WTC11 (cell line): ENCODE measurements at regions not wholly inside any gene's neighbourhood (a gene's known extent, or its start where the extent isn't known, plus 50 kb on each side); places are given as distances from the start of the nearest gene placed in this dataset.

Experiments used
- ATAC-seq: fragments of 200-7000 bp; cut with Tn5 transposase; 2 replicates; pipeline ENCODE4 v1.10.0; 2021; ENCODE audit warnings: mild to moderate bottlenecking, moderate library complexity
- CTCF ChIA-PET: fragments of 300-600 bp; sonication (Branson Sonifier 250); formaldehyde crosslinking; loops from one replicate; lab custom pipeline; 2021; ENCODE audit warnings: antibody characterized with exemption; lab: Charles Lee
- POLR2A ChIA-PET: fragments of 350-600 bp; sonication (Branson Sonifier 250); formaldehyde crosslinking; loops from one replicate; lab custom pipeline; 2021; ENCODE audit warnings: antibody characterized with exemption; lab: Charles Lee
- DNase-seq: peaks from one replicate; pipeline ENCODE4 v3.0.0; 2021; ENCODE audit warnings: low spot score
- H3K27ac Mint-ChIP-seq: 2 replicates; pipeline ENCODE4 v1.8.0; 2021; ENCODE audit warnings: mixed read lengths
- H3K27me3 Mint-ChIP-seq: 2 replicates; pipeline ENCODE4 v1.8.0; 2021; ENCODE audit warnings: low read depth, mild to moderate bottlenecking, moderate library complexity, mixed read lengths
- H3K36me3 Mint-ChIP-seq: 2 replicates; pipeline ENCODE4 v1.8.0; 2021; ENCODE audit warnings: mixed read lengths
- H3K4me1 Mint-ChIP-seq: 2 replicates; pipeline ENCODE4 v1.8.0; 2022; ENCODE audit warnings: mixed read lengths
- H3K4me3 Mint-ChIP-seq: 2 replicates; pipeline ENCODE4 v1.8.0; 2021; ENCODE audit warnings: mild to moderate bottlenecking, moderate library complexity, mixed read lengths
- H3K9me3 Mint-ChIP-seq: 2 replicates; pipeline ENCODE4 v1.8.0; 2021; ENCODE audit warnings: mixed read lengths
- AR ChIP-seq: fragments of 250-450 bp; sonication (Bioruptor Pico); IDR thresholded peaks from 2 replicates; pipeline ENCODE4 v1.9.0; 2021; ENCODE audit warnings: mild to moderate bottlenecking
- ATF3 ChIP-seq: sonication (generic); formaldehyde crosslinking; conservative IDR thresholded peaks from 2 replicates; pipeline ENCODE4 v1.8.1; 2022; ENCODE audit warnings: mild to moderate bottlenecking, missing genetic modification reagents
- CREB1 ChIP-seq: sonication (generic); formaldehyde crosslinking; IDR thresholded peaks from 2 replicates; pipeline ENCODE4 v1.8.0; 2023; ENCODE audit warnings: mild to moderate bottlenecking, missing genetic modification reagents
- E2F4 ChIP-seq: sonication (generic); formaldehyde crosslinking; IDR thresholded peaks from 2 replicates; pipeline ENCODE4 v1.8.1; 2022; ENCODE audit warnings: low read depth, mild to moderate bottlenecking, moderate library complexity, missing genetic modification reagents, borderline replicate concordance
- FOXJ3 ChIP-seq: sonication (generic); formaldehyde crosslinking; IDR thresholded peaks from 2 replicates; pipeline ENCODE4 v1.9.0; 2021; ENCODE audit warnings: missing genetic modification reagents, mild to moderate bottlenecking, borderline replicate concordance
- FOXP1 ChIP-seq: sonication (generic); formaldehyde crosslinking; IDR thresholded peaks from 2 replicates; pipeline ENCODE4 v1.8.0; 2022; ENCODE audit warnings: missing genetic modification reagents, mild to moderate bottlenecking, moderate library complexity, borderline replicate concordance
- GTF2I ChIP-seq: fragments of 250-450 bp; sonication (Bioruptor Pico); conservative IDR thresholded peaks from 2 replicates; pipeline ENCODE4 v1.4.0; 2021; ENCODE audit warnings: mild to moderate bottlenecking
- IRF1 ChIP-seq: sonication (generic); formaldehyde crosslinking; IDR thresholded peaks from 2 replicates; pipeline ENCODE4 v1.8.0; 2023; ENCODE audit warnings: missing genetic modification reagents
- JAZF1 ChIP-seq: fragments of 250-450 bp; sonication (Bioruptor Pico); IDR thresholded peaks from 2 replicates; pipeline ENCODE4 v1.9.0; 2021; ENCODE audit warnings: moderate library complexity, mild to moderate bottlenecking, inconsistent platforms
- JUN ChIP-seq: sonication (generic); formaldehyde crosslinking; IDR thresholded peaks from 2 replicates; pipeline ENCODE4 v1.8.0; 2023; ENCODE audit warnings: mild to moderate bottlenecking, missing genetic modification reagents
- NR3C1 ChIP-seq: sonication (generic); formaldehyde crosslinking; conservative IDR thresholded peaks from 2 replicates; pipeline ENCODE4 v1.8.1; 2023; ENCODE audit warnings: low read depth, mild to moderate bottlenecking, missing genetic modification reagents
- PREB ChIP-seq: sonication (generic); formaldehyde crosslinking; IDR thresholded peaks from 2 replicates; pipeline ENCODE4 v1.8.1; 2022; ENCODE audit warnings: mild to moderate bottlenecking, missing genetic modification reagents, moderate library complexity, borderline replicate concordance
- TEAD1 ChIP-seq: sonication (generic); formaldehyde crosslinking; IDR thresholded peaks from 2 replicates; pipeline ENCODE4 v1.8.0; 2022; ENCODE audit warnings: mild to moderate bottlenecking, missing genetic modification reagents
- USF2 ChIP-seq: sonication (generic); formaldehyde crosslinking; IDR thresholded peaks from 2 replicates; pipeline ENCODE4 v1.8.1; 2023; ENCODE audit warnings: mild to moderate bottlenecking, missing genetic modification reagents, moderate library complexity
- ZBTB21 ChIP-seq: sonication (generic); formaldehyde crosslinking; IDR thresholded peaks from 2 replicates; pipeline ENCODE4 v1.8.1; 2023; ENCODE audit warnings: mild to moderate bottlenecking, missing genetic modification reagents, borderline replicate concordance
- ZNF232 ChIP-seq: sonication (generic); formaldehyde crosslinking; IDR thresholded peaks from 2 replicates; pipeline ENCODE4 v1.8.0; 2022; ENCODE audit warnings: mild to moderate bottlenecking, missing genetic modification reagents
- ZNF671 ChIP-seq: fragments of 250-450 bp; sonication (Bioruptor Pico); IDR thresholded peaks from 2 replicates; pipeline ENCODE4 v1.8.0; 2021; ENCODE audit warnings: mild to moderate bottlenecking
- TF ChIP-seq, protein P1 (sequence below): fragments of 250-450 bp; sonication (Bioruptor Pico); IDR thresholded peaks from 2 replicates; pipeline ENCODE4 v1.9.0; 2021; ENCODE audit warnings: moderate library complexity, mild to moderate bottlenecking, inconsistent platforms, borderline replicate concordance

GRCh38 chr2:58665154-58665553 is 424.0 kb upstream of the FANCL start:
- ATAC-seq (no peak), DNase-seq (no peak)
- Mint-ChIP-seq H3K4me1 (no peaks in the 10 kb centered on the region), H3K27me3 (no peaks in the 10 kb centered on the region), H3K36me3 (peaks cover 6% of the 10 kb centered on the region), H3K4me3 (no peak overlapping the region), H3K9me3 (peaks cover 8% of the 10 kb centered on the region), H3K27ac (no peak overlapping the region)
- ChIA-PET CTCF (no interaction called here), POLR2A (no interaction called here)
- TF ChIP-seq E2F4 (CRISPR knock-in tag), result no peak
- no peak for TF ChIP-seq JUN (CRISPR knock-in tag)
- TF ChIP-seq, protein P1, sequence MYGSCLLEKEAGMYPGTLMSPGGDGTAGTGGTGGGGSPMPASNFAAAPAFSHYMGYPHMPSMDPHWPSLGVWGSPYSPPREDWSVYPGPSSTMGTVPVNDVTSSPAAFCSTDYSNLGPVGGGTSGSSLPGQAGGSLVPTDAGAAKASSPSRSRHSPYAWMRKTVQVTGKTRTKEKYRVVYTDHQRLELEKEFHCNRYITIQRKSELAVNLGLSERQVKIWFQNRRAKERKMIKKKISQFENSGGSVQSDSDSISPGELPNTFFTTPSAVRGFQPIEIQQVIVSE, result no peak
- TF ChIP-seq ATF3 (CRISPR knock-in tag), result no peak
- TF ChIP-seq IRF1 (CRISPR knock-in tag), result no peak
- TF ChIP-seq AR (CRISPR knock-in tag), result no peak
- no peak for TF ChIP-seq JAZF1 (CRISPR knock-in tag)

- no peaks in the 10 kb centered on the region for H3K27me3 Mint-ChIP-seq
- TF ChIP-seq ZNF232 (CRISPR knock-in tag) (no peak), FOXP1 (no peak), ZBTB21 (CRISPR knock-in tag) (no peak), FOXJ3 (CRISPR knock-in tag) (no peak), ZNF671 (CRISPR knock-in tag) (no peak), CREB1 (CRISPR knock-in tag) (no peak), GTF2I (CRISPR knock-in tag) (no peak), USF2 (CRISPR knock-in tag) (no peak), TEAD1 (CRISPR knock-in tag) (no peak), PREB (CRISPR knock-in tag) (no peak), NR3C1 (CRISPR knock-in tag) (no peak)
- POLR2A ChIA-PET, result no interaction called here
Observed at GRCh38 chr2:58664523-58665151, 423.5 kb upstream of the FANCL start.

More at GRCh38 chr2:58664523-58665151, 423.5 kb upstream of the FANCL start:
- no peaks in the 10 kb centered on the region for H3K4me1 Mint-ChIP-seq
- CTCF ChIA-PET, result interaction anchor here (0.6 kb wide), 1 partner anchor 1572 kb away, joined by 3 read pairs; no protein-coding TSS in a partner anchor
- H3K4me3 Mint-ChIP-seq, result no peak overlapping the region
- H3K36me3 Mint-ChIP-seq, result peaks cover 6% of the 10 kb centered on the region
- DNase-seq (no peak), ATAC-seq (no peak)
- H3K9me3 Mint-ChIP-seq, result peaks cover 8% of the 10 kb centered on the region
- no peak overlapping the region for H3K27ac Mint-ChIP-seq
